ENCODE measurements at regions not wholly inside any gene's neighbourhood (a gene's known extent, or its start where the extent isn't known, plus 50 kb on each side); places are given as distances from the start of the nearest gene placed in this dataset.

GRCh38 chr4:123495530-123495929, 98.9 kb downstream of the SPRY1 start:
- TF ChIP-seq CTCF (IDR thresholded peaks at IDR 0.05; ENCODE audit: low read length), result no peak
- no peak for TF ChIP-seq EZH2phosphoT487 (IDR thresholded peaks at IDR 0.05; ENCODE audit: low read length)
- TF ChIP-seq EZH2 (optimal IDR thresholded peaks at IDR 0.05; ENCODE audit: low read depth, low read length), result no peak

Measured in MM.1S (cell line).